NCI-H1105 treated with DMSO at 0.1 percent for 48 hours (cell line): ENCODE measurements at regions not wholly inside any gene's neighbourhood (a gene's known extent, or its start where the extent isn't known, plus 50 kb on each side); places are given as distances from the start of the nearest gene placed in this dataset.

Experiments
- DNase-seq: peaks from one replicate; lab custom pipeline; 2025; lab: John Stamatoyannopoulos, UW

GRCh38 chr4:59238212-59238611 is 1961.9 kb upstream of the ADGRL3 start:
- no peak for DNase-seq

GRCh38 chr4:59240011-59240410 is 1960.1 kb upstream of the ADGRL3 start:
- no peak for DNase-seq

- no peak for DNase-seq
These were observed 1957.1 kb upstream of the ADGRL3 start for GRCh38 chr4:59243038-59243437.

- DNase-seq = no peak
These were observed 1953.1 kb upstream of the ADGRL3 start for GRCh38 chr4:59247032-59247431.

- DNase-seq = no peak
These were observed 1951.8 kb upstream of the ADGRL3 start for GRCh38 chr4:59248313-59248712.

- DNase-seq = no peak
These were observed 1951.0 kb upstream of the ADGRL3 start for GRCh38 chr4:59249110-59249509.

GRCh38 chr4:59258002-59258401 is 1942.1 kb upstream of the ADGRL3 start:
- no peak for DNase-seq

GRCh38 chr4:59307609-59308008 is 1892.5 kb upstream of the ADGRL3 start:
- no peak for DNase-seq

GRCh38 chr4:59314637-59315036 is 1885.5 kb upstream of the ADGRL3 start:
- no peak for DNase-seq

- no peak for DNase-seq
These were observed 1860.5 kb upstream of the ADGRL3 start for GRCh38 chr4:59339631-59340030.

GRCh38 chr4:59341506-59341905 is 1858.6 kb upstream of the ADGRL3 start:
- DNase-seq = no peak

GRCh38 chr4:59348949-59349348 is 1851.2 kb upstream of the ADGRL3 start:
- DNase-seq = no peak

- DNase-seq = no peak
These were observed 1830.9 kb upstream of the ADGRL3 start for GRCh38 chr4:59369229-59369628.

- no peak for DNase-seq
These were observed 1825.7 kb upstream of the ADGRL3 start for GRCh38 chr4:59374416-59374815.

GRCh38 chr4:59380841-59381366 is 1819.2 kb upstream of the ADGRL3 start:
- no peak for DNase-seq

GRCh38 chr4:59381591-59381990 is 1818.5 kb upstream of the ADGRL3 start:
- no peak for DNase-seq

GRCh38 chr4:59387759-59388758 is 1812.1 kb upstream of the ADGRL3 start:
- no peak for DNase-seq

- no peak for DNase-seq
These were observed 1806.3 kb upstream of the ADGRL3 start for GRCh38 chr4:59393780-59394179.

GRCh38 chr4:59400334-59400733 is 1799.8 kb upstream of the ADGRL3 start:
- DNase-seq = no peak

- DNase-seq = no peak
These were observed 1790.5 kb upstream of the ADGRL3 start for GRCh38 chr4:59409647-59410046.

- DNase-seq = no peak
These were observed 1787.4 kb upstream of the ADGRL3 start for GRCh38 chr4:59412739-59413138.

GRCh38 chr4:59455751-59456150 is 1744.4 kb upstream of the ADGRL3 start:
- no peak for DNase-seq

- no peak for DNase-seq
These were observed 1742.5 kb upstream of the ADGRL3 start for GRCh38 chr4:59457576-59457975.

- DNase-seq = no peak
These were observed 1715.2 kb upstream of the ADGRL3 start for GRCh38 chr4:59484944-59485343.
